ENCODE measurements at regions not wholly inside any gene's neighbourhood (a gene's known extent, or its start where the extent isn't known, plus 50 kb on each side); places are given as distances from the start of the nearest gene placed in this dataset.

DNA sequence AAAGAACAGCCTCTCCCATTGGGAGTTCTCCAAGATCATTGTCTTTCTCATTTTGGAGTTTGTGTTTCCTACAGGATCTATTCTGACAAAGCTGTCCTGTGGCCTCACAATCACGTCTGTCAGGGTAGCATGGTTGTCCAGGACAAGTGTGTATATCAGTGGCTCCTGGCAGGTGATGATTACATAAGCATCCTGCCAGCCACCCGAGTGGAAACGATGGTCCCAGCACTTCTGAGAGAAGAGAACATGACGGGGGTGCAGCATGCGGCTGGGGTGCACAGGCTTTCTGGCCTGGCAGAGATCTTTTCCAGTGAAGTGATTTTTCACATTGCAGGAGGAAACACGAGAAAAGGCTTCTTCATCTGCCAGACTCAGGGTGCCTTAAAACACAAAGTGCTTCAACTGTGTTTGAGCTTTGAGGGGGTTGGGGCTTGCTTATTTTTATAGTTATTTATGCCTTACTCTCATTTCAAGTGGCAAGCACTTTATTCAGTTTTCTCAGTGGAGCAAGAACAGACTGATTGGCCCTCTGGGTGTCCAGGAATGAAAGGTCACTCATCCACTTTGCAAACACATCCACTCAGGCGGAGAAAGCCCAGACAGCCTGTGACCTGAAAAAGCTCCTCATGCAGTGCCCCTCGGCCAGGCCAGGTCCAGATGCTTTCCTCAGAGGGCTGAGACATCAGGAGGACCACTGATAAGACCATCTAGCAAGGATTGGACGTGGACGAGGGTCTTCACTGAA, 186.0 kb downstream of the DUSP10 start:
- Histone ChIP-seq H3K4me3 (replicated peaks; ENCODE audit: insufficient read depth, low read length) (no peak overlapping the region), H3K27me3 (ENCODE audit: insufficient read depth, poor library complexity, severe bottlenecking) (no peaks in the 10 kb centered on the region), H3K27ac (replicated peaks) (no peak overlapping the region)
- no peak for DNase-seq (ENCODE audit: low read depth in 1 of 2, low spot score in 1 of 2)
- TF ChIP-seq SPI1 (IDR thresholded peaks at IDR 0.05; ENCODE audit: borderline replicate concordance, low read depth): no peak
- TF ChIP-seq, protein P1, sequence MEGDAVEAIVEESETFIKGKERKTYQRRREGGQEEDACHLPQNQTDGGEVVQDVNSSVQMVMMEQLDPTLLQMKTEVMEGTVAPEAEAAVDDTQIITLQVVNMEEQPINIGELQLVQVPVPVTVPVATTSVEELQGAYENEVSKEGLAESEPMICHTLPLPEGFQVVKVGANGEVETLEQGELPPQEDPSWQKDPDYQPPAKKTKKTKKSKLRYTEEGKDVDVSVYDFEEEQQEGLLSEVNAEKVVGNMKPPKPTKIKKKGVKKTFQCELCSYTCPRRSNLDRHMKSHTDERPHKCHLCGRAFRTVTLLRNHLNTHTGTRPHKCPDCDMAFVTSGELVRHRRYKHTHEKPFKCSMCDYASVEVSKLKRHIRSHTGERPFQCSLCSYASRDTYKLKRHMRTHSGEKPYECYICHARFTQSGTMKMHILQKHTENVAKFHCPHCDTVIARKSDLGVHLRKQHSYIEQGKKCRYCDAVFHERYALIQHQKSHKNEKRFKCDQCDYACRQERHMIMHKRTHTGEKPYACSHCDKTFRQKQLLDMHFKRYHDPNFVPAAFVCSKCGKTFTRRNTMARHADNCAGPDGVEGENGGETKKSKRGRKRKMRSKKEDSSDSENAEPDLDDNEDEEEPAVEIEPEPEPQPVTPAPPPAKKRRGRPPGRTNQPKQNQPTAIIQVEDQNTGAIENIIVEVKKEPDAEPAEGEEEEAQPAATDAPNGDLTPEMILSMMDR (IDR thresholded peaks at IDR 0.05; ENCODE audit: insufficient read depth, low read length): no peak
- no peak for TF ChIP-seq POLR2AphosphoS5 (IDR thresholded peaks at IDR 0.05; ENCODE audit: low read depth)
- TF ChIP-seq GABPA (IDR thresholded peaks at IDR 0.05; ENCODE audit: low read depth): no peak
- TF ChIP-seq, protein P2, sequence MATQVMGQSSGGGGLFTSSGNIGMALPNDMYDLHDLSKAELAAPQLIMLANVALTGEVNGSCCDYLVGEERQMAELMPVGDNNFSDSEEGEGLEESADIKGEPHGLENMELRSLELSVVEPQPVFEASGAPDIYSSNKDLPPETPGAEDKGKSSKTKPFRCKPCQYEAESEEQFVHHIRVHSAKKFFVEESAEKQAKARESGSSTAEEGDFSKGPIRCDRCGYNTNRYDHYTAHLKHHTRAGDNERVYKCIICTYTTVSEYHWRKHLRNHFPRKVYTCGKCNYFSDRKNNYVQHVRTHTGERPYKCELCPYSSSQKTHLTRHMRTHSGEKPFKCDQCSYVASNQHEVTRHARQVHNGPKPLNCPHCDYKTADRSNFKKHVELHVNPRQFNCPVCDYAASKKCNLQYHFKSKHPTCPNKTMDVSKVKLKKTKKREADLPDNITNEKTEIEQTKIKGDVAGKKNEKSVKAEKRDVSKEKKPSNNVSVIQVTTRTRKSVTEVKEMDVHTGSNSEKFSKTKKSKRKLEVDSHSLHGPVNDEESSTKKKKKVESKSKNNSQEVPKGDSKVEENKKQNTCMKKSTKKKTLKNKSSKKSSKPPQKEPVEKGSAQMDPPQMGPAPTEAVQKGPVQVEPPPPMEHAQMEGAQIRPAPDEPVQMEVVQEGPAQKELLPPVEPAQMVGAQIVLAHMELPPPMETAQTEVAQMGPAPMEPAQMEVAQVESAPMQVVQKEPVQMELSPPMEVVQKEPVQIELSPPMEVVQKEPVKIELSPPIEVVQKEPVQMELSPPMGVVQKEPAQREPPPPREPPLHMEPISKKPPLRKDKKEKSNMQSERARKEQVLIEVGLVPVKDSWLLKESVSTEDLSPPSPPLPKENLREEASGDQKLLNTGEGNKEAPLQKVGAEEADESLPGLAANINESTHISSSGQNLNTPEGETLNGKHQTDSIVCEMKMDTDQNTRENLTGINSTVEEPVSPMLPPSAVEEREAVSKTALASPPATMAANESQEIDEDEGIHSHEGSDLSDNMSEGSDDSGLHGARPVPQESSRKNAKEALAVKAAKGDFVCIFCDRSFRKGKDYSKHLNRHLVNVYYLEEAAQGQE (IDR thresholded peaks at IDR 0.05; ENCODE audit: insufficient replicate concordance, low read depth): no peak

DNA sequence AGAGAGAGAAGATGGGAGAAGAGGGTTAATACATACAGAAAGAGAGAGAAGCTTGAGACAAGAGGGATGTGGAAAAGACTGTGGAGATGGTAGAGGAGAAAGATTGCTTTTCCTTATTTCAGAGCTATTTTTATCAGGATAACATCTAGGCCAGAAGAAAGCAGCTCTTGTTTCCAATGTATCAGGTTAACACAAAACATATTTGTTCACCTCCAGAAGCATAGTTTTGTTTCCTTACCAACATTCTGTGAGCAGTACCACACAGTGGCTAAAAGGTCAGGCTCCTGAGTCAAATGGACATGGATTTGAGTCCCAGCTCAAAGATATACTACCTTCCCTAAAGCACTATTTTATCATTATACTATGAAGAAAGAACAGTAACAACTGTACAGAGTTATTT, 185.5 kb downstream of the DUSP10 start:
- no peak overlapping the region for H3K4me3 ChIP-seq (replicated peaks; ENCODE audit: insufficient read depth, low read length)
- no peak overlapping the region for H3K27ac ChIP-seq (replicated peaks)

DNA sequence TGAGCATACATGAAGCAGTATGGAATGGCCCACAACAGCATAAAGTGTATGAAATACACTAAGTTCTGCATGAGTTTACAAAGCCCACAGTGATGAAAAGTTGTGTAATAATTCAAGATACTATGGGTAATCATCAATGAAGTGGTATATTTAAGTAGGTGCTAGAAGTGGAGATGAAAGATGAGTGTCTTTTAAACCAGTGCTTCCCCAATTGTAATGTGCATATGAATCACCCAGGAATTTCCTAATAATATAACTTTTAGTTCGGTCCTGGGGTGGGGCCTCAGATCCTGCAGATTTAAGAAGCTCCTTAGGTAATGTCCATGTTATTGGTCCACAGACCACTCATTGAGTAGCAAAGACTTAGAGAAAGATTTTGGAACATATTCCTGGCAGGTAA, 184.9 kb downstream of the DUSP10 start:
- Histone ChIP-seq H3K27ac (replicated peaks) (no peak overlapping the region), H3K4me3 (replicated peaks; ENCODE audit: insufficient read depth, low read length) (no peak overlapping the region), H3K27me3 (ENCODE audit: insufficient read depth, poor library complexity, severe bottlenecking) (no peaks in the 10 kb centered on the region)
- DNase-seq (ENCODE audit: low read depth in 1 of 2, low spot score in 1 of 2): no peak
- TF ChIP-seq, protein P1 (IDR thresholded peaks at IDR 0.05; ENCODE audit: insufficient read depth, low read length): no peak
- TF ChIP-seq, protein P2 (IDR thresholded peaks at IDR 0.05; ENCODE audit: insufficient replicate concordance, low read depth): no peak
- TF ChIP-seq POLR2AphosphoS5 (IDR thresholded peaks at IDR 0.05; ENCODE audit: low read depth) (no peak), SPI1 (IDR thresholded peaks at IDR 0.05; ENCODE audit: borderline replicate concordance, low read depth) (no peak), GABPA (IDR thresholded peaks at IDR 0.05; ENCODE audit: low read depth) (no peak)

More for the DNA sequence above, 185.5 kb downstream of the DUSP10 start:
- TF ChIP-seq POLR2AphosphoS5 (IDR thresholded peaks at IDR 0.05; ENCODE audit: low read depth) (no peak), SPI1 (IDR thresholded peaks at IDR 0.05; ENCODE audit: borderline replicate concordance, low read depth) (no peak), GABPA (IDR thresholded peaks at IDR 0.05; ENCODE audit: low read depth) (no peak)
- TF ChIP-seq, protein P1 (IDR thresholded peaks at IDR 0.05; ENCODE audit: insufficient read depth, low read length): no peak
- TF ChIP-seq, protein P2 (IDR thresholded peaks at IDR 0.05; ENCODE audit: insufficient replicate concordance, low read depth): no peak
- H3K27me3 ChIP-seq (ENCODE audit: insufficient read depth, poor library complexity, severe bottlenecking): no peaks in the 10 kb centered on the region
- no peak for DNase-seq (ENCODE audit: low read depth in 1 of 2, low spot score in 1 of 2)
